ENCODE measurements at regions not wholly inside any gene's neighbourhood (a gene's known extent, or its start where the extent isn't known, plus 50 kb on each side); places are given as distances from the start of the nearest gene placed in this dataset.

DNA sequence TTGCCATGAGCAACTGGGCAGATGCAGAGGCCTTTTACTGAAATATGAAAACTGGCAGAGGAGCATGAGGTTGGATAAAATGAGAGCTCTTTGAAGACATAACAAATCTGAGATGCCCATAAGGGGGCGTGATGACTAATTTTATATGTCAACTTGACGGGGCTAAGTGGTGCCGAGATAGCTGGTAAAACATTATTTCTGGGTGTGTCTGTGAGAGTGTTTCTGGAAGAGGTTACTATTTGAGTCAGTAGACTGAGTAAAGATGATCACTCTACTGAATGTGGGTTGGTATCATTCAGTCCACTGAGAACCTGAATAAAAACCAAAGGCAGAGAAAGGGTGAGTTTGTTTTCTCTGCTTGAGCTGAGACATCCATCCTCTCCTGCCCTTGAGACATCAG, 454.2 kb downstream of the NPIPA7 start:
- H3K27ac ChIP-seq (ENCODE audit: poor library complexity, severe bottlenecking) = no peak overlapping the region
- ATAC-seq (ENCODE audit: low read depth) (no peak), DNase-seq (ENCODE audit: low spot score) (no peak)
- no peaks in the 10 kb centered on the region for H3K36me3 ChIP-seq (ENCODE audit: low read depth)
- no peaks in the 10 kb centered on the region for H3K9me3 ChIP-seq (ENCODE audit: severe bottlenecking)
- H3K27me3 ChIP-seq (ENCODE audit: insufficient read depth, poor library complexity, severe bottlenecking) = no peaks in the 10 kb centered on the region
- H3K4me1 ChIP-seq (ENCODE audit: insufficient read depth, poor library complexity, severe bottlenecking) = no peaks in the 10 kb centered on the region
- TF ChIP-seq, protein P1, sequence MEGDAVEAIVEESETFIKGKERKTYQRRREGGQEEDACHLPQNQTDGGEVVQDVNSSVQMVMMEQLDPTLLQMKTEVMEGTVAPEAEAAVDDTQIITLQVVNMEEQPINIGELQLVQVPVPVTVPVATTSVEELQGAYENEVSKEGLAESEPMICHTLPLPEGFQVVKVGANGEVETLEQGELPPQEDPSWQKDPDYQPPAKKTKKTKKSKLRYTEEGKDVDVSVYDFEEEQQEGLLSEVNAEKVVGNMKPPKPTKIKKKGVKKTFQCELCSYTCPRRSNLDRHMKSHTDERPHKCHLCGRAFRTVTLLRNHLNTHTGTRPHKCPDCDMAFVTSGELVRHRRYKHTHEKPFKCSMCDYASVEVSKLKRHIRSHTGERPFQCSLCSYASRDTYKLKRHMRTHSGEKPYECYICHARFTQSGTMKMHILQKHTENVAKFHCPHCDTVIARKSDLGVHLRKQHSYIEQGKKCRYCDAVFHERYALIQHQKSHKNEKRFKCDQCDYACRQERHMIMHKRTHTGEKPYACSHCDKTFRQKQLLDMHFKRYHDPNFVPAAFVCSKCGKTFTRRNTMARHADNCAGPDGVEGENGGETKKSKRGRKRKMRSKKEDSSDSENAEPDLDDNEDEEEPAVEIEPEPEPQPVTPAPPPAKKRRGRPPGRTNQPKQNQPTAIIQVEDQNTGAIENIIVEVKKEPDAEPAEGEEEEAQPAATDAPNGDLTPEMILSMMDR (IDR thresholded peaks at IDR 0.05; ENCODE audit: poor library complexity, severe bottlenecking) = no peak
- no peak overlapping the region for H3K4me3 ChIP-seq (ENCODE audit: severe bottlenecking)

DNA sequence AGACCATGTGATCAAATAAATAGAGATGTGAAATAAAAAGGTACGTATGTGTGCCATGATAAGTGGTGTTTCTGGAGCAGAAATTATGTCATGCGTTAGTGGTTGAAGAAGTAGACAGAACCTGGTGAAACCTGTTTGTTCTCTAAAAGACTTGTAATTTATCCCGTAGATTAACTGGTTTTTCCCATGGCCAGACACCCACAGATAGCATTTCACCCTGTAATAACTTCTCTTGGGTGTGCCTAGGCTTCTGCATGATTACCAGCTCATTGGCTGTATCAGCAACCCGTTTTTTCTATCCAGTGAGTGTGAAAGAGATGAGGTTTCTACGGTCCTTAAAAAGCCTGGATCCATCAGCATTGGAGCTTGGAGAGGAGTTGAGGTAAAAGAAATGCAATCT, 471.3 kb downstream of the NPIPA7 start:
- no peaks in the 10 kb centered on the region for H3K4me1 ChIP-seq (ENCODE audit: insufficient read depth, poor library complexity, severe bottlenecking)
- H3K9me3 ChIP-seq (ENCODE audit: severe bottlenecking) = no peaks in the 10 kb centered on the region
- ATAC-seq (ENCODE audit: low read depth) = no peak
- no peak overlapping the region for H3K27ac ChIP-seq (ENCODE audit: poor library complexity, severe bottlenecking)
- no peak for DNase-seq (ENCODE audit: low spot score)
- H3K27me3 ChIP-seq (ENCODE audit: insufficient read depth, poor library complexity, severe bottlenecking) = no peaks in the 10 kb centered on the region
- TF ChIP-seq, protein P1 (IDR thresholded peaks at IDR 0.05; ENCODE audit: poor library complexity, severe bottlenecking) = no peak
- no peaks in the 10 kb centered on the region for H3K36me3 ChIP-seq (ENCODE audit: low read depth)
- H3K4me3 ChIP-seq (ENCODE audit: severe bottlenecking) = no peak overlapping the region

GRCh38 chr16:16857012-16857411, 478.1 kb downstream of the NPIPA7 start:
- Histone ChIP-seq H3K4me1 (ENCODE audit: insufficient read depth, poor library complexity, severe bottlenecking) (no peaks in the 10 kb centered on the region), H3K27ac (ENCODE audit: poor library complexity, severe bottlenecking) (no peak overlapping the region), H3K9me3 (ENCODE audit: severe bottlenecking) (no peaks in the 10 kb centered on the region), H3K4me3 (ENCODE audit: severe bottlenecking) (no peak overlapping the region), H3K27me3 (ENCODE audit: insufficient read depth, poor library complexity, severe bottlenecking) (no peaks in the 10 kb centered on the region), H3K36me3 (ENCODE audit: low read depth) (no peaks in the 10 kb centered on the region)
- no peak for ATAC-seq (ENCODE audit: low read depth)
- TF ChIP-seq, protein P1 (IDR thresholded peaks at IDR 0.05; ENCODE audit: poor library complexity, severe bottlenecking) = no peak
- DNase-seq (ENCODE audit: low spot score) = no peak

GRCh38 chr16:16857603-16858283, 478.8 kb downstream of the NPIPA7 start:
- no peaks in the 10 kb centered on the region for H3K4me1 ChIP-seq (ENCODE audit: insufficient read depth, poor library complexity, severe bottlenecking)
- TF ChIP-seq, protein P1 (IDR thresholded peaks at IDR 0.05; ENCODE audit: poor library complexity, severe bottlenecking) = no peak
- peak; percentile 82 for ATAC-seq (ENCODE audit: low read depth)
- H3K4me3 ChIP-seq (ENCODE audit: severe bottlenecking) = no peak overlapping the region
- no peak overlapping the region for H3K27ac ChIP-seq (ENCODE audit: poor library complexity, severe bottlenecking)
- no peaks in the 10 kb centered on the region for H3K27me3 ChIP-seq (ENCODE audit: insufficient read depth, poor library complexity, severe bottlenecking)
- no peaks in the 10 kb centered on the region for H3K9me3 ChIP-seq (ENCODE audit: severe bottlenecking)
- DNase-seq (ENCODE audit: low spot score) = no peak
- no peaks in the 10 kb centered on the region for H3K36me3 ChIP-seq (ENCODE audit: low read depth)

DNA sequence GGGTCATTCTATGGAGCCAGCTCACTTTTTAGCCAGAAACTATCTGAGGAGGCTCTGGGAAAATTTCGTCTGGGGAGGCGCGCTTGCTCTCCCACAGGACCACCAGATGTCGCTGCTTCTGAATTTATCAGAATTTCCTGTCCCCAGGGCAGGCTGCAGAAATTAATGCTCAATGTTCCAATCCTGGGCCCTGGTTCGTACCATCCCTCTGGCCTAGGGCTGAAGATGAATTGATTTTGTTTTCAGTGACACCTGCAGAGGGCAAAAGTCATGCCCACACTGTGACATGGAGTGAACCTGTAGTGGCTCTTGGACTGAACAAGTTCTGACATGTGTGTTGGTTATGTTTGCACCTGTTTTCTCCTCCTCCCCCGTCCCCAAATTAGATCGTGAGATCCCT, 482.6 kb downstream of the NPIPA7 start:
- H3K4me3 ChIP-seq (ENCODE audit: severe bottlenecking) = no peak overlapping the region
- no peaks in the 10 kb centered on the region for H3K9me3 ChIP-seq (ENCODE audit: severe bottlenecking)
- H3K4me1 ChIP-seq (ENCODE audit: insufficient read depth, poor library complexity, severe bottlenecking) = no peaks in the 10 kb centered on the region
- TF ChIP-seq, protein P1 (IDR thresholded peaks at IDR 0.05; ENCODE audit: poor library complexity, severe bottlenecking) = peak; percentile 81
- ATAC-seq (ENCODE audit: low read depth) (peak; percentile 53; the same call in 2 of the 3 replicates), DNase-seq (ENCODE audit: low spot score) (no peak)
- H3K36me3 ChIP-seq (ENCODE audit: low read depth) = no peaks in the 10 kb centered on the region
- no peak overlapping the region for H3K27ac ChIP-seq (ENCODE audit: poor library complexity, severe bottlenecking)
- H3K27me3 ChIP-seq (ENCODE audit: insufficient read depth, poor library complexity, severe bottlenecking) = no peaks in the 10 kb centered on the region

All from RWPE2 (cell line).